ENCODE measurements at regions not wholly inside any gene's neighbourhood (a gene's known extent, or its start where the extent isn't known, plus 50 kb on each side); places are given as distances from the start of the nearest gene placed in this dataset.

GRCh38 chr3:107428051-107428858, 51.0 kb downstream of the CCDC54 start:
- no peak overlapping the region for H3K9ac ChIP-seq (ENCODE audit: low read length)
- peaks cover 8% of the 10 kb centered on the region for H3K27me3 ChIP-seq (ENCODE audit: control insufficient read depth, insufficient read depth, low read length)
- peaks cover 13% of the 10 kb centered on the region for H3K4me1 ChIP-seq (ENCODE audit: control insufficient read depth, insufficient read depth, low read length)
- H3K9me3 ChIP-seq (ENCODE audit: control insufficient read depth, low read length) = no peaks in the 10 kb centered on the region
- no peaks in the 10 kb centered on the region for H3K36me3 ChIP-seq (ENCODE audit: control insufficient read depth, insufficient read depth, low read length)
- no peak overlapping the region for H3K4me3 ChIP-seq (ENCODE audit: low read length)

- Histone ChIP-seq H3K9ac (ENCODE audit: low read length) (peak overlapping the region; percentile 29), H3K4me1 (ENCODE audit: control insufficient read depth, insufficient read depth, low read length) (peaks cover 13% of the 10 kb centered on the region), H3K4me3 (ENCODE audit: low read length) (peak overlapping the region; percentile 54), H3K36me3 (ENCODE audit: control insufficient read depth, insufficient read depth, low read length) (no peaks in the 10 kb centered on the region), H3K27me3 (ENCODE audit: control insufficient read depth, insufficient read depth, low read length) (peaks cover 8% of the 10 kb centered on the region), H3K9me3 (ENCODE audit: control insufficient read depth, low read length) (no peaks in the 10 kb centered on the region)
Observed at GRCh38 chr3:107429320-107430181, 52.3 kb downstream of the CCDC54 start.

- Histone ChIP-seq H3K9ac (ENCODE audit: low read length) (peak overlapping the region; percentile 66), H3K9me3 (ENCODE audit: control insufficient read depth, low read length) (no peaks in the 10 kb centered on the region), H3K4me3 (ENCODE audit: low read length) (peak overlapping the region; percentile 54), H3K36me3 (ENCODE audit: control insufficient read depth, insufficient read depth, low read length) (no peaks in the 10 kb centered on the region), H3K4me1 (ENCODE audit: control insufficient read depth, insufficient read depth, low read length) (peaks cover 13% of the 10 kb centered on the region), H3K27me3 (ENCODE audit: control insufficient read depth, insufficient read depth, low read length) (peaks cover 8% of the 10 kb centered on the region)
Observed at GRCh38 chr3:107430214-107430995, 53.2 kb downstream of the CCDC54 start.

- H3K4me3 ChIP-seq (ENCODE audit: low read length) = peak overlapping the region; percentile 54
Observed at GRCh38 chr3:107430996-107431245, 53.7 kb downstream of the CCDC54 start.

GRCh38 chr3:107431246-107432012, 54.2 kb downstream of the CCDC54 start:
- H3K4me1 ChIP-seq (ENCODE audit: control insufficient read depth, insufficient read depth, low read length) = peaks cover 13% of the 10 kb centered on the region
- no peaks in the 10 kb centered on the region for H3K9me3 ChIP-seq (ENCODE audit: control insufficient read depth, low read length)
- H3K36me3 ChIP-seq (ENCODE audit: control insufficient read depth, insufficient read depth, low read length) = no peaks in the 10 kb centered on the region
- H3K9ac ChIP-seq (ENCODE audit: low read length) = peak overlapping the region; percentile 84
- peak overlapping the region; percentile 54 for H3K4me3 ChIP-seq (ENCODE audit: low read length)
- H3K27me3 ChIP-seq (ENCODE audit: control insufficient read depth, insufficient read depth, low read length) = peaks cover 8% of the 10 kb centered on the region

More at GRCh38 chr3:107430996-107431245, 53.7 kb downstream of the CCDC54 start:
- H3K9me3 ChIP-seq (ENCODE audit: control insufficient read depth, low read length) = no peaks in the 10 kb centered on the region
- H3K27me3 ChIP-seq (ENCODE audit: control insufficient read depth, insufficient read depth, low read length) = peaks cover 8% of the 10 kb centered on the region
- no peaks in the 10 kb centered on the region for H3K36me3 ChIP-seq (ENCODE audit: control insufficient read depth, insufficient read depth, low read length)
- H3K9ac ChIP-seq (ENCODE audit: low read length) = peak overlapping the region; percentile 66
- peaks cover 13% of the 10 kb centered on the region for H3K4me1 ChIP-seq (ENCODE audit: control insufficient read depth, insufficient read depth, low read length)

- Histone ChIP-seq H3K27me3 (ENCODE audit: control insufficient read depth, insufficient read depth, low read length) (peaks cover 8% of the 10 kb centered on the region), H3K9ac (ENCODE audit: low read length) (peak overlapping the region; percentile 84), H3K4me3 (ENCODE audit: low read length) (peak overlapping the region; percentile 21), H3K9me3 (ENCODE audit: control insufficient read depth, low read length) (no peaks in the 10 kb centered on the region), H3K4me1 (ENCODE audit: control insufficient read depth, insufficient read depth, low read length) (peaks cover 13% of the 10 kb centered on the region), H3K36me3 (ENCODE audit: control insufficient read depth, insufficient read depth, low read length) (no peaks in the 10 kb centered on the region)
Observed at GRCh38 chr3:107432013-107432515, 54.8 kb downstream of the CCDC54 start.

- no peaks in the 10 kb centered on the region for H3K36me3 ChIP-seq (ENCODE audit: control insufficient read depth, insufficient read depth, low read length)
- no peak overlapping the region for H3K4me3 ChIP-seq (ENCODE audit: low read length)
- H3K27me3 ChIP-seq (ENCODE audit: control insufficient read depth, insufficient read depth, low read length) = peaks cover 8% of the 10 kb centered on the region
- H3K9me3 ChIP-seq (ENCODE audit: control insufficient read depth, low read length) = no peaks in the 10 kb centered on the region
- H3K9ac ChIP-seq (ENCODE audit: low read length) = no peak overlapping the region
- H3K4me1 ChIP-seq (ENCODE audit: control insufficient read depth, insufficient read depth, low read length) = peaks cover 13% of the 10 kb centered on the region
Observed at GRCh38 chr3:107432646-107433045, 55.4 kb downstream of the CCDC54 start.

- Histone ChIP-seq H3K9ac (ENCODE audit: low read length) (no peak overlapping the region), H3K36me3 (ENCODE audit: control insufficient read depth, insufficient read depth, low read length) (no peaks in the 10 kb centered on the region), H3K9me3 (ENCODE audit: control insufficient read depth, low read length) (no peaks in the 10 kb centered on the region), H3K4me1 (ENCODE audit: control insufficient read depth, insufficient read depth, low read length) (peaks cover under 1% of the 10 kb centered on the region), H3K27me3 (ENCODE audit: control insufficient read depth, insufficient read depth, low read length) (peaks cover under 1% of the 10 kb centered on the region), H3K4me3 (ENCODE audit: low read length) (no peak overlapping the region)
Observed at GRCh38 chr3:107436029-107436428, 58.8 kb downstream of the CCDC54 start.

- Histone ChIP-seq H3K36me3 (ENCODE audit: control insufficient read depth, insufficient read depth, low read length) (no peaks in the 10 kb centered on the region), H3K4me1 (ENCODE audit: control insufficient read depth, insufficient read depth, low read length) (no peaks in the 10 kb centered on the region), H3K9me3 (ENCODE audit: control insufficient read depth, low read length) (no peaks in the 10 kb centered on the region), H3K27me3 (ENCODE audit: control insufficient read depth, insufficient read depth, low read length) (no peaks in the 10 kb centered on the region), H3K4me3 (ENCODE audit: low read length) (no peak overlapping the region), H3K9ac (ENCODE audit: low read length) (no peak overlapping the region)
Observed at GRCh38 chr3:107438671-107439070, 61.4 kb downstream of the CCDC54 start.

- no peak overlapping the region for H3K4me3 ChIP-seq (ENCODE audit: low read length)
- no peaks in the 10 kb centered on the region for H3K4me1 ChIP-seq (ENCODE audit: control insufficient read depth, insufficient read depth, low read length)
- no peaks in the 10 kb centered on the region for H3K9me3 ChIP-seq (ENCODE audit: control insufficient read depth, low read length)
- no peaks in the 10 kb centered on the region for H3K36me3 ChIP-seq (ENCODE audit: control insufficient read depth, insufficient read depth, low read length)
- no peaks in the 10 kb centered on the region for H3K27me3 ChIP-seq (ENCODE audit: control insufficient read depth, insufficient read depth, low read length)
- H3K9ac ChIP-seq (ENCODE audit: low read length) = no peak overlapping the region
Observed at GRCh38 chr3:107441617-107442016, 64.4 kb downstream of the CCDC54 start.

- Histone ChIP-seq H3K4me1 (ENCODE audit: control insufficient read depth, insufficient read depth, low read length) (no peaks in the 10 kb centered on the region), H3K4me3 (ENCODE audit: low read length) (no peak overlapping the region), H3K9me3 (ENCODE audit: control insufficient read depth, low read length) (no peaks in the 10 kb centered on the region), H3K9ac (ENCODE audit: low read length) (no peak overlapping the region), H3K27me3 (ENCODE audit: control insufficient read depth, insufficient read depth, low read length) (no peaks in the 10 kb centered on the region), H3K36me3 (ENCODE audit: control insufficient read depth, insufficient read depth, low read length) (no peaks in the 10 kb centered on the region)
Observed at GRCh38 chr3:107443461-107443860, 66.2 kb downstream of the CCDC54 start.

Measured in mucosa of stomach (tissue), 1 donor.